Loucy (cell line): ENCODE measurements at regions not wholly inside any gene's neighbourhood (a gene's known extent, or its start where the extent isn't known, plus 50 kb on each side); places are given as distances from the start of the nearest gene placed in this dataset.

Experiments
- H2AFZ ChIP-seq: fragments of 200-600 bp; sonication (generic); 2 replicates; pipeline ENCODE4 v1.6.0; 2016; ENCODE audit warnings: antibody characterized with exemption, mild to moderate bottlenecking, low read length, moderate library complexity
- H3F3A ChIP-seq: fragments of 200-600 bp; 2 replicates; pipeline ENCODE4 v1.6.0; 2016; ENCODE audit warnings: antibody characterized with exemption, low read depth, mild to moderate bottlenecking
- H3K27me3 ChIP-seq: fragments of 200-600 bp; sonication (generic); 2 replicates; pipeline ENCODE4 v1.6.1; 2014; ENCODE audit warnings: low read length, mild to moderate bottlenecking; ENCODE audit not compliant: insufficient read depth, poor library complexity, severe bottlenecking
- H3K36me3 ChIP-seq: fragments of 200-600 bp; sonication (generic); 2 replicates; pipeline ENCODE4 v1.6.1; 2016; ENCODE audit warnings: low read length; ENCODE audit not compliant: insufficient read depth
- H3K4me1 ChIP-seq: fragments of 200-600 bp; sonication (generic); 2 replicates; pipeline ENCODE4 v1.5.1; 2014; ENCODE audit warnings: low read length, mild to moderate bottlenecking; ENCODE audit not compliant: insufficient read depth, poor library complexity, severe bottlenecking
- H3K4me2 ChIP-seq: fragments of 200-600 bp; sonication (generic); 2 replicates; pipeline ENCODE4 v1.6.0; 2014; ENCODE audit warnings: antibody characterized with exemption, low read length, low read depth, mild to moderate bottlenecking; ENCODE audit not compliant: poor library complexity, severe bottlenecking
- H3K4me3 ChIP-seq: fragments of 200-600 bp; sonication (generic); 2 replicates; pipeline ENCODE4 v1.5.1; 2014; ENCODE audit warnings: low read length, mild to moderate bottlenecking, mixed read lengths; ENCODE audit not compliant: poor library complexity, severe bottlenecking
- H3K79me2 ChIP-seq: fragments of 200-600 bp; sonication (generic); 2 replicates; pipeline ENCODE4 v1.6.1; 2014; ENCODE audit warnings: low read length; ENCODE audit not compliant: insufficient read depth
- H3K9ac ChIP-seq: fragments of 200-600 bp; sonication (generic); 2 replicates; pipeline ENCODE4 v1.6.0; 2014; ENCODE audit warnings: mild to moderate bottlenecking, low read depth, low read length, moderate library complexity; ENCODE audit not compliant: poor library complexity, severe bottlenecking
- H3K9me2 ChIP-seq: fragments of 200-600 bp; sonication (generic); replicated peaks from 2 replicates; pipeline ENCODE4 v1.6.1; 2016; ENCODE audit warnings: low read depth, low read length, mixed read lengths
- H3K9me3 ChIP-seq: fragments of 200-600 bp; sonication (generic); 2 replicates; pipeline ENCODE4 v1.6.1; 2014; ENCODE audit warnings: mild to moderate bottlenecking, antibody characterized with exemption, low read length, low read depth; ENCODE audit not compliant: insufficient read depth
- H4K20me1 ChIP-seq: fragments of 200-600 bp; sonication (generic); 2 replicates; pipeline ENCODE4 v1.6.0; 2014; ENCODE audit warnings: antibody characterized with exemption, low read length, mild to moderate bottlenecking; ENCODE audit not compliant: insufficient read depth, poor library complexity, severe bottlenecking
- EZH2phosphoT487 ChIP-seq: fragments of 200-600 bp; IDR thresholded peaks from 2 replicates; pipeline ENCODE4 v1.6.1; 2018; ENCODE audit warnings: antibody characterized with exemption, mild to moderate bottlenecking, moderate library complexity, borderline replicate concordance
- TF ChIP-seq, protein P1 (sequence below): fragments of 200-600 bp; sonication (generic); conservative IDR thresholded peaks from 2 replicates; pipeline ENCODE4 v1.5.1; 2014; ENCODE audit warnings: mild to moderate bottlenecking, antibody characterized with exemption, low read length

DNA sequence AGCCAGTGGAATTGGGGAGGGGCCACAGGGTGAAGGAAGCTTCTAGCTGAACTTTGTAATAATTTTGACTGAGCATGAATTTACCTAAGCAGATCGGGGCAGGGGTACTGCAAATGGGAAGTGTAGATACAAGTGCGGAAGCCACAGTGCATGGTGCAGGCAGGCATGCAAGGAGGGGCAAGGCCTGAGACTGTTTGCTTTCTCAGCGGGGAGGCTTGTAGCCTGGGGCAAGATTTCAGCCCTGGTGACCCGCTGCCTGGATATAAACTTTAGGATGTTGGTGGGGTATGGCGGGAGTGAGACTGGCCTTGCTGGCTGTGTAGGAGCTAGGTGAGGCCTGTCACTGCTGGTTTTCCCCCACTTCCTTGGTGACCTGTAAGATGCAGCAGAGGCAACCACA is 266.4 kb upstream of the PREP start:
- Histone ChIP-seq H3K27me3 (no peaks in the 10 kb centered on the region), H3K9ac (no peak overlapping the region), H3K4me3 (no peak overlapping the region), H2AFZ (no peak overlapping the region), H3F3A (no peaks in the 10 kb centered on the region), H3K9me3 (no peaks in the 10 kb centered on the region), H3K4me1 (no peaks in the 10 kb centered on the region), H4K20me1 (no peaks in the 10 kb centered on the region), H3K4me2 (no peak overlapping the region), H3K79me2 (no peaks in the 10 kb centered on the region), H3K36me3 (no peaks in the 10 kb centered on the region), H3K9me2 (no peaks in the 10 kb centered on the region)
- no peak for TF ChIP-seq EZH2phosphoT487

DNA sequence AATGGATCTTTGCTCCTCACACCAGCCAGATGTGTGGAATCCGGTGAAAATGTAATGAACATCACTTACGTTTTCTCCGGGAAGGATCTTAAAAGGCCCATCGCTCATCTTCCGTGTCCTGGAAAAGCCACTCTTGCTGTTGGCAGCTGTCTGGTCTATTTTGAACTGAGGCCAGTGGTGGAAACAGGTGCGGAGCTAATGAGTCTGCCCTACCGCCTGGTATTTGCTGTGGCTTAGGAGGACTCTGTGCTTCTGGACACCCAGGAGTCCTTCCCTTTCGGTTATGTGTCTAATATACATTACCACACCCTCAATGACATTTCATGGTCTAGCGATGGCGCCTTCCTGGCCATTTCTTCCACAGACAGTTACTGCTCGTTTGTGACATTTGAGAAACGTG is 264.2 kb upstream of the PREP start:
- Histone ChIP-seq H3K9me3 (no peaks in the 10 kb centered on the region), H4K20me1 (no peaks in the 10 kb centered on the region), H3K9me2 (no peaks in the 10 kb centered on the region), H3F3A (no peaks in the 10 kb centered on the region), H3K27me3 (no peaks in the 10 kb centered on the region), H3K36me3 (no peaks in the 10 kb centered on the region), H3K79me2 (no peaks in the 10 kb centered on the region), H3K4me3 (no peak overlapping the region), H3K4me2 (no peak overlapping the region), H3K4me1 (no peaks in the 10 kb centered on the region), H3K9ac (no peak overlapping the region), H2AFZ (no peak overlapping the region)
- no peak for TF ChIP-seq EZH2phosphoT487
- TF ChIP-seq, protein P1, sequence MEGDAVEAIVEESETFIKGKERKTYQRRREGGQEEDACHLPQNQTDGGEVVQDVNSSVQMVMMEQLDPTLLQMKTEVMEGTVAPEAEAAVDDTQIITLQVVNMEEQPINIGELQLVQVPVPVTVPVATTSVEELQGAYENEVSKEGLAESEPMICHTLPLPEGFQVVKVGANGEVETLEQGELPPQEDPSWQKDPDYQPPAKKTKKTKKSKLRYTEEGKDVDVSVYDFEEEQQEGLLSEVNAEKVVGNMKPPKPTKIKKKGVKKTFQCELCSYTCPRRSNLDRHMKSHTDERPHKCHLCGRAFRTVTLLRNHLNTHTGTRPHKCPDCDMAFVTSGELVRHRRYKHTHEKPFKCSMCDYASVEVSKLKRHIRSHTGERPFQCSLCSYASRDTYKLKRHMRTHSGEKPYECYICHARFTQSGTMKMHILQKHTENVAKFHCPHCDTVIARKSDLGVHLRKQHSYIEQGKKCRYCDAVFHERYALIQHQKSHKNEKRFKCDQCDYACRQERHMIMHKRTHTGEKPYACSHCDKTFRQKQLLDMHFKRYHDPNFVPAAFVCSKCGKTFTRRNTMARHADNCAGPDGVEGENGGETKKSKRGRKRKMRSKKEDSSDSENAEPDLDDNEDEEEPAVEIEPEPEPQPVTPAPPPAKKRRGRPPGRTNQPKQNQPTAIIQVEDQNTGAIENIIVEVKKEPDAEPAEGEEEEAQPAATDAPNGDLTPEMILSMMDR = no peak

- H3F3A ChIP-seq = no peaks in the 10 kb centered on the region
- no peaks in the 10 kb centered on the region for H3K36me3 ChIP-seq
- no peaks in the 10 kb centered on the region for H3K4me1 ChIP-seq
- H3K9ac ChIP-seq = no peak overlapping the region
- no peaks in the 10 kb centered on the region; the same call in 1 of the 2 replicates for H3K9me3 ChIP-seq
- TF ChIP-seq EZH2phosphoT487 = no peak
- TF ChIP-seq, protein P1 = no peak
- no peaks in the 10 kb centered on the region for H3K79me2 ChIP-seq
- H2AFZ ChIP-seq = no peak overlapping the region
- H3K27me3 ChIP-seq = no peaks in the 10 kb centered on the region
- no peak overlapping the region for H3K4me2 ChIP-seq
- no peak overlapping the region for H3K4me3 ChIP-seq
- no peaks in the 10 kb centered on the region for H4K20me1 ChIP-seq
- H3K9me2 ChIP-seq = no peaks in the 10 kb centered on the region
Observed at GRCh38 chr6:105664931-105665330, 262.0 kb upstream of the PREP start.

GRCh38 chr6:105651969-105652368 is 249.1 kb upstream of the PREP start:
- Histone ChIP-seq H3K4me2 (no peak overlapping the region), H2AFZ (no peak overlapping the region), H3K9me3 (no peaks in the 10 kb centered on the region), H3K36me3 (no peaks in the 10 kb centered on the region), H3K27me3 (peaks cover 17% of the 10 kb centered on the region), H3K79me2 (no peaks in the 10 kb centered on the region), H3K4me1 (no peaks in the 10 kb centered on the region), H3K9me2 (no peaks in the 10 kb centered on the region), H3K9ac (no peak overlapping the region), H3K4me3 (no peak overlapping the region), H4K20me1 (no peaks in the 10 kb centered on the region), H3F3A (no peaks in the 10 kb centered on the region)
- TF ChIP-seq EZH2phosphoT487 = no peak
- TF ChIP-seq, protein P1 = no peak
